ENCODE measurements at regions not wholly inside any gene's neighbourhood (a gene's known extent, or its start where the extent isn't known, plus 50 kb on each side); places are given as distances from the start of the nearest gene placed in this dataset.

GRCh38 chr22:34969001-34969790 is 96.8 kb upstream of the ISX start:
- TF ChIP-seq CTCF (IDR thresholded peaks at IDR 0.05): no peak
- H3K4me3 ChIP-seq: no peak overlapping the region
- intact Hi-C loops (cut with DNase I; ENCODE audit: low total_unique reads): no loop called here
- no peak for DNase-seq
- H3K4me1 ChIP-seq: no peaks in the 10 kb centered on the region
- H3K27ac ChIP-seq: no peak overlapping the region
- H3K27me3 ChIP-seq: no peaks in the 10 kb centered on the region
- H3K9me3 ChIP-seq: no peaks in the 10 kb centered on the region
- H3K36me3 ChIP-seq: no peaks in the 10 kb centered on the region

- Histone ChIP-seq H3K9me3 (no peaks in the 10 kb centered on the region), H3K27me3 (no peaks in the 10 kb centered on the region), H3K4me1 (no peaks in the 10 kb centered on the region), H3K36me3 (no peaks in the 10 kb centered on the region), H3K4me3 (no peak overlapping the region), H3K27ac (no peak overlapping the region)
- no peak for DNase-seq
- TF ChIP-seq CTCF (IDR thresholded peaks at IDR 0.05): no peak
- intact Hi-C loops (cut with DNase I; ENCODE audit: low total_unique reads): no loop called here
These were observed 94.5 kb upstream of the ISX start for GRCh38 chr22:34971456-34971855.

GRCh38 chr22:34972191-34972897 is 93.6 kb upstream of the ISX start:
- Histone ChIP-seq H3K4me1 (no peaks in the 10 kb centered on the region), H3K9me3 (no peaks in the 10 kb centered on the region), H3K36me3 (no peaks in the 10 kb centered on the region), H3K27ac (no peak overlapping the region), H3K27me3 (no peaks in the 10 kb centered on the region), H3K4me3 (no peak overlapping the region)
- DNase-seq: no peak
- intact Hi-C loops (cut with DNase I; ENCODE audit: low total_unique reads): no loop called here
- TF ChIP-seq CTCF (IDR thresholded peaks at IDR 0.05): no peak

- TF ChIP-seq CTCF (IDR thresholded peaks at IDR 0.05): no peak
- DNase-seq: no peak
- no peaks in the 10 kb centered on the region for H3K36me3 ChIP-seq
- no peaks in the 10 kb centered on the region for H3K4me1 ChIP-seq
- H3K4me3 ChIP-seq: no peak overlapping the region
- H3K9me3 ChIP-seq: no peaks in the 10 kb centered on the region
- no peaks in the 10 kb centered on the region for H3K27me3 ChIP-seq
- no peak overlapping the region for H3K27ac ChIP-seq
- intact Hi-C loops (cut with DNase I; ENCODE audit: low total_unique reads): no loop called here
These were observed 92.9 kb upstream of the ISX start for GRCh38 chr22:34973016-34973415.

GRCh38 chr22:34973926-34974325 is 92.0 kb upstream of the ISX start:
- H3K27ac ChIP-seq: no peak overlapping the region
- intact Hi-C loops (cut with DNase I; ENCODE audit: low total_unique reads): no loop called here
- no peak for TF ChIP-seq CTCF (IDR thresholded peaks at IDR 0.05)
- H3K4me1 ChIP-seq: no peaks in the 10 kb centered on the region
- H3K27me3 ChIP-seq: no peaks in the 10 kb centered on the region
- no peak for DNase-seq
- no peaks in the 10 kb centered on the region for H3K9me3 ChIP-seq
- H3K4me3 ChIP-seq: no peak overlapping the region
- no peaks in the 10 kb centered on the region for H3K36me3 ChIP-seq

Data from tibial artery (tissue), 4 donors.